ENCODE measurements at regions not wholly inside any gene's neighbourhood (a gene's known extent, or its start where the extent isn't known, plus 50 kb on each side); places are given as distances from the start of the nearest gene placed in this dataset.
A peak's percentile ranks its signal among the peaks of the same experiment; 100 is the strongest.

GRCh38 chr4:174084542-174084941, 198.9 kb downstream of the FBXO8 start:
- no peak for TF ChIP-seq CTCF (IDR thresholded peaks at IDR 0.05)
- ATAC-seq (ENCODE audit: low FRiP score): no peak
- DNase-seq (ENCODE audit: low spot score): no peak

GRCh38 chr4:174080361-174080760, 203.1 kb downstream of the FBXO8 start:
- DNase-seq (ENCODE audit: low spot score) (no peak), ATAC-seq (ENCODE audit: low FRiP score) (peak; percentile 91)
- TF ChIP-seq CTCF (IDR thresholded peaks at IDR 0.05): no peak

- DNase-seq (ENCODE audit: low spot score) (no peak), ATAC-seq (ENCODE audit: low FRiP score) (no peak)
- TF ChIP-seq CTCF (IDR thresholded peaks at IDR 0.05): no peak
These were observed 211.9 kb downstream of the FBXO8 start for GRCh38 chr4:174071595-174071994.

GRCh38 chr4:174069848-174070330, 213.6 kb downstream of the FBXO8 start:
- ATAC-seq (ENCODE audit: low FRiP score) (no peak), DNase-seq (ENCODE audit: low spot score) (no peak)
- TF ChIP-seq CTCF (IDR thresholded peaks at IDR 0.05): no peak

GRCh38 chr4:174066611-174067205, 216.8 kb downstream of the FBXO8 start:
- TF ChIP-seq CTCF (IDR thresholded peaks at IDR 0.05): no peak
- DNase-seq (ENCODE audit: low spot score): no peak
- no peak for ATAC-seq (ENCODE audit: low FRiP score)

- no peak for TF ChIP-seq CTCF (IDR thresholded peaks at IDR 0.05)
- no peak for DNase-seq (ENCODE audit: low spot score)
- ATAC-seq (ENCODE audit: low FRiP score): no peak
These were observed 220.6 kb downstream of the FBXO8 start for GRCh38 chr4:174062831-174063230.

GRCh38 chr4:174061026-174061425, 222.4 kb downstream of the FBXO8 start:
- ATAC-seq (ENCODE audit: low FRiP score) (no peak), DNase-seq (ENCODE audit: low spot score) (no peak)
- no peak for TF ChIP-seq CTCF (IDR thresholded peaks at IDR 0.05)

All from omental fat pad (tissue), 3 donors.